ENCODE measurements at regions not wholly inside any gene's neighbourhood (a gene's known extent, or its start where the extent isn't known, plus 50 kb on each side); places are given as distances from the start of the nearest gene placed in this dataset.

DNA sequence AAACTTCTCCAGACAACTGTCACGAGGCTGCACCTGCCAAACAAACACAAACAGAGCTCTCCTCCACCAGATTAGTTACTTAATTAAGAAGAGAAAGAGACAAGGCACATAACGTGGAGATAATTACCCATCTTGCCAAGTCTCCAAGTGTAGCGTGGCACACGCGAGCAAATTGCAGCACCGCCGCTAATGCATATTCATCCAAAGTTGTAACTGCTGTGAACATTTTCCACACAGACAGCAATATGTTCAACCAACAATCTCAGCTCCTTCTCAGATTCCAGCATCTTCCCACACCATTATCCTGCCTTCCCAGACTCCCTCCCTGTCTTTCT is 309.6 kb upstream of the TLE3 start:
- intact Hi-C loops (cut with DNase I): no loop called here
- H3K27ac ChIP-seq: no peak overlapping the region
- H3K9me3 ChIP-seq (replicated peaks in 1 of 3): no peaks in the 10 kb centered on the region
- 69 to 80% (median 76%) methylated on average over 7 of the region's 7 CpGs for WGBS, 4 donors
- TF ChIP-seq, protein P1, sequence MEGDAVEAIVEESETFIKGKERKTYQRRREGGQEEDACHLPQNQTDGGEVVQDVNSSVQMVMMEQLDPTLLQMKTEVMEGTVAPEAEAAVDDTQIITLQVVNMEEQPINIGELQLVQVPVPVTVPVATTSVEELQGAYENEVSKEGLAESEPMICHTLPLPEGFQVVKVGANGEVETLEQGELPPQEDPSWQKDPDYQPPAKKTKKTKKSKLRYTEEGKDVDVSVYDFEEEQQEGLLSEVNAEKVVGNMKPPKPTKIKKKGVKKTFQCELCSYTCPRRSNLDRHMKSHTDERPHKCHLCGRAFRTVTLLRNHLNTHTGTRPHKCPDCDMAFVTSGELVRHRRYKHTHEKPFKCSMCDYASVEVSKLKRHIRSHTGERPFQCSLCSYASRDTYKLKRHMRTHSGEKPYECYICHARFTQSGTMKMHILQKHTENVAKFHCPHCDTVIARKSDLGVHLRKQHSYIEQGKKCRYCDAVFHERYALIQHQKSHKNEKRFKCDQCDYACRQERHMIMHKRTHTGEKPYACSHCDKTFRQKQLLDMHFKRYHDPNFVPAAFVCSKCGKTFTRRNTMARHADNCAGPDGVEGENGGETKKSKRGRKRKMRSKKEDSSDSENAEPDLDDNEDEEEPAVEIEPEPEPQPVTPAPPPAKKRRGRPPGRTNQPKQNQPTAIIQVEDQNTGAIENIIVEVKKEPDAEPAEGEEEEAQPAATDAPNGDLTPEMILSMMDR (IDR thresholded peaks at IDR 0.05): no peak
- no peak for TF ChIP-seq POLR2A (IDR thresholded peaks at IDR 0.05)
- H3K4me1 ChIP-seq (replicated peaks in 1 of 2): no peaks in the 10 kb centered on the region
- no peak for DNase-seq
- H3K4me3 ChIP-seq: no peak overlapping the region
- H3K27me3 ChIP-seq: no peaks in the 10 kb centered on the region
- H3K36me3 ChIP-seq (replicated peaks in 1 of 2): no peaks in the 10 kb centered on the region

DNA sequence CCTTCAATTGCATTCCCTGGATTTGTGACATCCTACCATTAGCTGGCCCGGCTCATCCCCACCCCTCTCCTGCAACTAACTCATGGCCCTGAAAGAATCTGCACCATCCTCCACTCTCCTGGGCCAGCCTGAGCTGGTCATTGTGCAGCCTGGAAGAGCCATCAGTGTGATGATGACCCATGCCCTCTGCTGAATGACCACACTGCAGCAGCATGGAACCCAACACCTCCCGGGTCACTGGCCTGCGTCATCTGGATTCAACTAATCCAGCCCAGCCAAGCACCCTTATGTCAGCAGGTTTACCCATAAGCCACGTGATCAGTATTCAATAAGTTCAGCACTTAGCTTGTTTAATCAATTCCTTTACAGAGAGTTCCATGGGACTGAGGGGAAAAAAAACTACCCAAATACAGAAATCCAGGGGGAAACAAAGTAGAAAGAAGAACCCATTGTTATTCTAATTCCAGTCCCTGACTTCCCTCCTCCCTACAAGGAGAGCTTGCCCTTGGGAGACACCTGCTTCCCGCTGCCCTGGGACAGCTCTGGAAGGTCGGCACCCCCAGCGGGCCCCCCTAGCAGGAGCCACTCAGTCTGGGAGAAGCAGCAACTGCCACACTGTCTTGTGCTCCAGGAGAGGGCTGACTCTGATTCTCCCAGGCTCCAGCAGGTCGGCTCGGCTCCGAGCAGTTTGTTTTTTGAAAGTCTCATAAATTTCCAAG is 309.1 kb upstream of the TLE3 start:
- Histone ChIP-seq H3K4me1 (replicated peaks in 1 of 2) (no peaks in the 10 kb centered on the region), H3K36me3 (replicated peaks in 1 of 2) (no peaks in the 10 kb centered on the region), H3K4me3 (no peak overlapping the region), H3K9me3 (replicated peaks in 1 of 3) (no peaks in the 10 kb centered on the region), H3K27ac (no peak overlapping the region), H3K27me3 (no peaks in the 10 kb centered on the region)
- no peak for DNase-seq
- no peak for TF ChIP-seq POLR2A (IDR thresholded peaks at IDR 0.05)
- TF ChIP-seq, protein P1 (IDR thresholded peaks at IDR 0.05): no peak
- intact Hi-C loops (cut with DNase I): no loop called here
- WGBS, 4 donors: 38 to 57% (median 43%) methylated on average over 7 to 10 of the region's 10 CpGs

DNA sequence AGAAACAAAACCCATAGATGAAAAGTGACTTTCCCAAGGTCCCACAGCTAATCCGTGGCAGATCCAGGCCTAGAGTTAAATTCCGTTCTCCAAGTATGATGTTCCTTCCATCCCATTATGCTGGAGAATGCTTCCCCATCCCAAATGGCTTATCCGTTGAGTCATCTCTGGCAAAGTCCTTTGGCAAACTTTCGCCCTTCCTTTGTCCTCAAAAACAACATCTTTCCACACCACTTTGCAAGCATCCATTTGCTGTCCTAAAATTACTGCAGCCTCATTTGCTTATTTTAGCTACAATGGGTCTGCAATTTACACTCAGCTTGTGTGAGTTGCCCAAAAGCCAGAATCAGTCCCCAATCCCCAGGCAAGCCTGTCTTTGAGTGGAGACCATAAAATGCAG is 304.0 kb upstream of the TLE3 start:
- no peaks in the 10 kb centered on the region for H3K36me3 ChIP-seq (replicated peaks in 1 of 2)
- TF ChIP-seq, protein P1 (IDR thresholded peaks at IDR 0.05): no peak
- no peak for TF ChIP-seq POLR2A (IDR thresholded peaks at IDR 0.05)
- no peaks in the 10 kb centered on the region for H3K4me1 ChIP-seq (replicated peaks in 1 of 2)
- H3K4me3 ChIP-seq: no peak overlapping the region
- WGBS, 4 donors: 81 to 85% (median 82%) methylated on average over 4 of the region's 4 CpGs
- no peaks in the 10 kb centered on the region for H3K27me3 ChIP-seq
- intact Hi-C loops (cut with DNase I): no loop called here
- DNase-seq: no peak
- H3K27ac ChIP-seq: no peak overlapping the region
- no peaks in the 10 kb centered on the region for H3K9me3 ChIP-seq (replicated peaks in 1 of 3)

DNA sequence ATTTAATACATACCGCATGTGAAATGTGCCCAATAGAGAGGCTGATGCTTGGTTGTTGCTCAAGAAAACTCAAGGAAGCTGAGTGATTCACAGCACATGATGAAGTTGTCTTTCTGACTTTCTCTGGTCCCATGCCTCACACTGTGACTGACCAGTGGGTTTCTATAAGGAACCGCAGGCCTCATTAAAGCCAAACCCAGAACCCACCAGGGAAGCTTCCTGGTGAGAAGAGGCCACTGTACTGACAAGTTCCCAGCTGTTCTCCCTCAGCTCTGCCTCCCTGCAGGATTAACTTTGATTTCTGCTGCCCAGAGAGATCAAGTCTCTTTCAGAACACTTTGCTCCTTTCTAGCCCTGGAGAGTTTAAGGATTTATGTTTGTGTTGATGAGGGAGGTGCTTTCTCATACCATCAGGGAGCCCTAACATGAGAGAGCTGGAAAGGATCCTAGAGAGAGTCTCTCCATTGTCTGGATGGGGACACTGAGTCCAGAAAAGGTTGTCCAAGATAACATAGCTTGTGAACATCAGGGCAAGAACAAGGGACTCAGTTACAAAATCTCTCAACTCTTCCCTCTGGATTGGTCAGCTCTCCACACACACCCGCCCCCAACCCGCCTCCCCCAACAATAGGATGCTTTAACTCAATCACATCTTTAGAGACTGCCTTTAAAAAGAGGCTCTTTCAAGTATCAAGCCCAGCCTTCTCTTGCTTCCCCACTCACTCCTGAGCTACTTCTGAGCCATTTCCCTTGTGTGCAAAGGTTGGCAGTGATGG is 303.2 kb upstream of the TLE3 start:
- WGBS, 4 donors: 70 to 91% (median 80%) methylated on average over 4 of the region's 4 CpGs
- H3K9me3 ChIP-seq (replicated peaks in 1 of 3): no peaks in the 10 kb centered on the region
- TF ChIP-seq, protein P1 (IDR thresholded peaks at IDR 0.05): no peak
- no peak for TF ChIP-seq POLR2A (IDR thresholded peaks at IDR 0.05)
- intact Hi-C loops (cut with DNase I): no loop called here
- H3K27me3 ChIP-seq: no peaks in the 10 kb centered on the region
- no peaks in the 10 kb centered on the region for H3K4me1 ChIP-seq (replicated peaks in 1 of 2)
- H3K36me3 ChIP-seq (replicated peaks in 1 of 2): no peaks in the 10 kb centered on the region
- H3K4me3 ChIP-seq: no peak overlapping the region
- DNase-seq: no peak
- no peak overlapping the region for H3K27ac ChIP-seq
